Heart left ventricle (tissue), 13 donors: ENCODE measurements at regions not wholly inside any gene's neighbourhood (a gene's known extent, or its start where the extent isn't known, plus 50 kb on each side); places are given as distances from the start of the nearest gene placed in this dataset.

ENCODE experiments used
- CTCF ChIP-seq, 12 donors: fragments of 200-600 bp; sonication (generic) in 4 of 12; IDR thresholded peaks; one replicate each; pipeline versions ENCODE4 v1.5.0 to v1.8.0; 2018 to 2022; ENCODE audit warnings: antibody characterized with exemption in 12 of 12, mild to moderate bottlenecking in 5 of 12
- POLR2A ChIP-seq, 2 donors: fragments of 450-650 bp; IDR thresholded peaks; one replicate each; pipeline ENCODE4 v1.6.1; 2017; ENCODE audit warnings: antibody characterized with exemption in 2 of 2, mild to moderate bottlenecking in 2 of 2, moderate library complexity in 2 of 2
- donor health status: ischemic (EF 13 %, LVEDD 7.1; RV severe dilation, severe dysfunction).
- donor health status: DM: no; HTN: yes; CAD: no.
- donor health status: DM: no; HTN: no; CAD: no.
- donor health status: ischemic (EF 25% LVEDD 6.9; RV normal size, moderate dysfunction).
- donor health status: ischemic (EF 25% LVEDD 5.7; RV mildly dilated, moderate dysfunction).
- donor health status: ischemic (EF 35%, LVEDD 5.7; RV mildly dilated, moderate dysfunction).
- donor health status: nonischemic (EF 11% LVEDD 7.7; RV severe dilation, severe dysfunction).
- donor health status: DM: yes; HTN: yes; CAD: no.
- donor health status: PGD.
- donor health status: ischemic (EF 29% LVEDD 5.4; RV normal size, mild dysfunction).
- donor health status: nonischemic (EF 23%, LVEDD 6.1; RV moderate dilation, normal function).

GRCh38 chr6:147009358-147009757, 194.9 kb upstream of the STXBP5 start:
- TF ChIP-seq CTCF (IDR thresholded peaks at IDR 0.05) (no peak), POLR2A (IDR thresholded peaks at IDR 0.05) (no peak)
